Colonic mucosa (tissue), 4 donors: ENCODE measurements at regions not wholly inside any gene's neighbourhood (a gene's known extent, or its start where the extent isn't known, plus 50 kb on each side); places are given as distances from the start of the nearest gene placed in this dataset.

ENCODE experiments used
- DNase-seq: peaks from one replicate; pipeline ENCODE4 v3.0.0-alpha.2; 2020
- H3K27ac ChIP-seq: fragments of 200-600 bp; one replicate; pipeline ENCODE4 v1.8.0; 2021
- H3K27me3 ChIP-seq: fragments of 200-600 bp; one replicate; pipeline ENCODE4 v1.8.0; 2021
- H3K36me3 ChIP-seq: fragments of 200-600 bp; one replicate; pipeline ENCODE4 v1.8.0; 2021
- H3K4me1 ChIP-seq: fragments of 200-600 bp; one replicate; pipeline ENCODE4 v1.8.0; 2021; ENCODE audit warnings: mild to moderate bottlenecking
- H3K4me3 ChIP-seq: fragments of 200-600 bp; one replicate; pipeline ENCODE4 v1.8.0; 2021
- H3K9ac ChIP-seq, 2 donors: one replicate each; pipeline ENCODE4 v1.7.0; 2013; ENCODE audit warnings: control low read depth in 2 of 2, low read depth in 2 of 2, low read length in 2 of 2
- H3K9me3 ChIP-seq: fragments of 200-600 bp; one replicate; pipeline ENCODE4 v1.8.0; 2021
- CTCF ChIP-seq: fragments of 200-600 bp; IDR thresholded peaks from one replicate; pipeline ENCODE4 v1.8.0; 2022; ENCODE audit warnings: antibody characterized with exemption, mild to moderate bottlenecking
- intact Hi-C: fragments of 100-400 bp; cut with DNase I; formaldehyde crosslinking; loops from one replicate; pipeline ENCODE4 v1.14.1; 2022
- donor health status: healthy.
- donor health status: DM: no; HTN: no; CAD: no.
- donor health status: DM: no; HTN: no; CAD: no.

GRCh38 chr2:119068154-119068725 lies 90.3 kb downstream of the C1QL2 start:
- no peak for DNase-seq
- TF ChIP-seq CTCF: no peak
- intact Hi-C loops: no loop called here
- no peaks in the 10 kb centered on the region for H3K9me3 ChIP-seq
- no peaks in the 10 kb centered on the region for H3K27me3 ChIP-seq
- no peak overlapping the region for H3K9ac ChIP-seq
- no peaks in the 10 kb centered on the region for H3K36me3 ChIP-seq
- H3K4me1 ChIP-seq: no peaks in the 10 kb centered on the region
- H3K4me3 ChIP-seq: no peak overlapping the region
- H3K27ac ChIP-seq: no peak overlapping the region

- TF ChIP-seq CTCF: no peak
- DNase-seq: no peak
Observed at GRCh38 chr2:119066272-119066804, 92.2 kb downstream of the C1QL2 start.

GRCh38 chr2:119065146-119065545 lies 93.4 kb downstream of the C1QL2 start:
- Histone ChIP-seq H3K4me3 (no peak overlapping the region), H3K36me3 (no peaks in the 10 kb centered on the region), H3K9me3 (no peaks in the 10 kb centered on the region), H3K27me3 (no peaks in the 10 kb centered on the region), H3K9ac (no peak overlapping the region), H3K27ac (no peak overlapping the region), H3K4me1 (no peaks in the 10 kb centered on the region)
- no peak for TF ChIP-seq CTCF
- intact Hi-C loops: no loop called here
- DNase-seq: no peak

More at GRCh38 chr2:119066272-119066804, 92.2 kb downstream of the C1QL2 start:
- intact Hi-C loops: no loop called here
- Histone ChIP-seq H3K4me1 (no peaks in the 10 kb centered on the region), H3K9me3 (no peaks in the 10 kb centered on the region), H3K27ac (no peak overlapping the region), H3K36me3 (no peaks in the 10 kb centered on the region), H3K9ac (no peak overlapping the region), H3K4me3 (no peak overlapping the region), H3K27me3 (no peaks in the 10 kb centered on the region)

GRCh38 chr2:119064567-119064966 lies 94.0 kb downstream of the C1QL2 start:
- H3K36me3 ChIP-seq: no peaks in the 10 kb centered on the region
- H3K27ac ChIP-seq: no peak overlapping the region
- no peak for DNase-seq
- no peaks in the 10 kb centered on the region for H3K27me3 ChIP-seq
- no peak overlapping the region for H3K4me3 ChIP-seq
- no peak overlapping the region for H3K9ac ChIP-seq
- H3K4me1 ChIP-seq: no peaks in the 10 kb centered on the region
- TF ChIP-seq CTCF: no peak
- no peaks in the 10 kb centered on the region for H3K9me3 ChIP-seq
- intact Hi-C loops: no loop called here

GRCh38 chr2:119063177-119063576 lies 95.4 kb downstream of the C1QL2 start:
- DNase-seq: no peak
- Histone ChIP-seq H3K27me3 (no peaks in the 10 kb centered on the region), H3K4me3 (no peak overlapping the region), H3K9me3 (no peaks in the 10 kb centered on the region), H3K4me1 (no peaks in the 10 kb centered on the region), H3K36me3 (no peaks in the 10 kb centered on the region), H3K9ac (no peak overlapping the region), H3K27ac (no peak overlapping the region)
- TF ChIP-seq CTCF: no peak
- intact Hi-C loops: no loop called here
